ENCODE measurements at regions not wholly inside any gene's neighbourhood (a gene's known extent, or its start where the extent isn't known, plus 50 kb on each side); places are given as distances from the start of the nearest gene placed in this dataset.
"Not testable (repeated sequence)": the region's sequence is repeated elsewhere in the genome, so short reads cannot be mapped to it uniquely, and the experiment has no call there.

DNA sequence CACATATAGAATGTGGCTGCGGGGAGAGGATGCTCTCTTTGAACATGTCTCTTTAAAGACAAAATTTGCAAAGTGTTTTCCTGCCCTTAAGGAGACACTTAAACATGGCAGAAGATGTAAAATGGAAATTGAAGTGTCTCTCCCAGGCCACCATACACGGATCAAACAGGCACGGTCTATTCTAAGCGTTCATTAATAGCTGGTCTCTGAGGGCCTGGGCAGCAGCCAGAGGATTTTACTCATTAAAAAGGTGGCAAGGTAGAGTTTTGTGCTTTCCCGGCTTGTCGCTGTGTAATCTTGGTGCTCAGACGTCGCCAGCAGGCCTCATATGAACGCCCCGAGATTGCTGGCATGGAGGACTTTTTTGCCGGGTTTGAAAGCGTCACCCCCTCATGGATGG lies 205.5 kb downstream of the EMX2 start:
- DNase-seq (ENCODE audit: low spot score) = no peak

DNA sequence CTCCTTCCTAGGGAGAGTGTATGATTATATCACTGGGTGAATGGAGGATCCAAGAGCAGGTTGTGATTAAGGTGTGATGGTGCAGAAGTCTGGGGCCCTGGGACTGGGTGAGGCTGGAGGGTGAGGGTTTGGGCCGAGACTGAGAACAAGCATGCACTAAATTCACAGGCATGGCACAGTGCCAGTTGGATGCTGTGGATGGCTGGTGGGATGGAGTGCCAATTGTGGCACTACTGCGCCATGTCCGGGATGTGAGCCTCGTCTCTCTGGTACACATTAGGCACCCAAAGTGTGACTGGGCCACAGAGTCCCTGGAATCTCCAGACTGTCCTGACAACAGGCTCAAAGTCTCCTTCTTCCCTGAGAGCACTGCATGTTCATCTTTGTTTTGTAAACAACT lies 208.1 kb downstream of the EMX2 start:
- DNase-seq (ENCODE audit: low spot score) = no peak

DNA sequence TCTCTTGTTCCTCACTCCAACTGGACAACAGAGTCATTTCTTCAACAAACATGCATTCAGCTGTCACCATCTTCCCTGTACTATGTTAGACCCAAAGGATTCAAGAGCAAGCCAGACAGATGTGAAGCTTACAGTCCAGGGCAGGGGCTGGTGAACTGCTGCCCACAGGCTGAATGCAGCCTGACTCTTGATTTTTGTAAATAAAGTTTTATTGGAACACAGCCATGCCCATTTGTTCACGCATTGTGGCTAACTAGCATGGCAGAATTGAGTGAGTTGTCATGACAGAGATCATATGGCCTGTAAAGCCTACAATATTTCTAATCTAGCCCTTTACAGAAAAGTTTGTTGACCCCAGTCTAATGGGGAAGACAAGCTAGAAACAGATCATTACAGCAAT lies 208.7 kb downstream of the EMX2 start:
- no peak for DNase-seq (ENCODE audit: low spot score)

DNA sequence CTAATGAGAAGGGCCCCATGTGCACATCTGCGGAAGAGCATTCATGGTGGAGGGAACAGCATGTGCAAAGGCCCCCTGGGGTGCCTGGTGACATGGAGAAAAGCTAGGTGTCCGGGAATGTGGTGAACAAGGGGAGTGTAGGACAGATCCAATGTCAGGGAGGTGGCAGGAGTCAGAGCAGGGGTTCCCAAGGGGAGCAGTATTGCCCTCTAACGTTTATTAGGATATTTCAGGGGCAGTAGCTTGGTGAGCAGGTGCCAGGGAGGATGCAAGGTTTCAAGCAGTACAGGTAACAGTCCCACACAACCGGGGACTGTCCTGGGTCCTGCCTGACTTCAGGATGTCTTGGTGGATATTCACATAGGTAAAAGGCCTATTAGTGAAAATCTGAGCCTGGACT lies 209.6 kb downstream of the EMX2 start:
- no peak for DNase-seq (ENCODE audit: low spot score)

DNA sequence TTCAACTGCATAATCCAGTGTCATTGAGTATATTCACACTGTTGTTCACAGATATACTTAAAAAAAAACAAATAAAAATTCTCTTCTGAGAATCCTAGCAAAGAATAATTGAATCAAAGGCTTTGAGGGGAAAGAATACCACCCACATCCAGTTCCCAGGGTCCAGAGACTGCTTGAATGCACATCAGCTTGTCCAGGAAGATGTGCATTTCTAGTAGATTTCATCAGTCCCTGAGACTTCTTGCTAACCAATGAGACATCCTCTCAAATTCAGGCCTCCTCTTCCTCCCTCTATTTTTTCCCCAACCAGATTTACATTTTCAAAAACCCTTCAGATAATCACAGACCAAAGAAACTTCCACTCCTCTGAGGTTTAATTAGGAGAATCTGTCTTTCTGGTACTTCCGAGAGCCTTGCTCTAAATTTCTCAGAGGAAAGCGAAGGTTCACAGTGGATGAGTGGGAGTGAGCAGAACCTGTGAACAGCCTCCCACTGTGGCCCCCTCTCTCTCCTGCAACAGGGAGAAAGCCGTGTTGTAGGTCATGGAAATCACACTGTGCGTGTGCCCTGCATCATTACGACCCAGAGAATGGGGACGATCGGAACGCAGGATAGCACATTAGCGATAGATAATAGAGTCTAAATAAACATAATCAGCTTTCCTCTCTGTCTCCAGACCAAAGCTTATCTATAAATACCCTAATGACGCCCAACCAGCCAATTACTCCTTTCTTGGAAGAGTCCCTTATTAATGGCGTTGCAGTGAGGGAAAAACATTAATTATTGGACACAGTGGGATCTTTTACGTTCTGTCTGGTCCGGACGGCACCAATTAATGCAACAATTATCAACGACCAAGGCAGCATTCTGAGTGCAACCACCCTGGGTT lies 212.5 kb downstream of the EMX2 start:
- DNase-seq (ENCODE audit: low spot score) = no peak

DNA sequence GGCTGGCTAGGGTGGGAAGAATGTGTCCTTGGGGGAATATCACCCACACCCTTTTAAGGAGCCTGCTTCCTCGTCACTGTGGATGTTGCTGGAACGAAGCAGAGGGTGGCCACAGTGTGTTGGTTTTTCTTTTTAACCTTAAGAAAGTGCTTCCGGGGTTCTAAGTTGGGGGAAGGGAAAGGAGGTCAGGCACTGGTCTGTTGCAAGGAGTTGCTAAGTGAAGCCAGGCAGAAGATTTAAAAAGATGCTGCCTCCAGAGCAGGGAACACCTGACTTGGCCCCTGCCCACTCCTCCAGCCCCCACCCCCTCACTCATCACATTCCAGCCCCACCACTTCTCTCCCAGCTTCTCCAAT lies 213.1 kb downstream of the EMX2 start:
- no peak for DNase-seq (ENCODE audit: low spot score)

DNA sequence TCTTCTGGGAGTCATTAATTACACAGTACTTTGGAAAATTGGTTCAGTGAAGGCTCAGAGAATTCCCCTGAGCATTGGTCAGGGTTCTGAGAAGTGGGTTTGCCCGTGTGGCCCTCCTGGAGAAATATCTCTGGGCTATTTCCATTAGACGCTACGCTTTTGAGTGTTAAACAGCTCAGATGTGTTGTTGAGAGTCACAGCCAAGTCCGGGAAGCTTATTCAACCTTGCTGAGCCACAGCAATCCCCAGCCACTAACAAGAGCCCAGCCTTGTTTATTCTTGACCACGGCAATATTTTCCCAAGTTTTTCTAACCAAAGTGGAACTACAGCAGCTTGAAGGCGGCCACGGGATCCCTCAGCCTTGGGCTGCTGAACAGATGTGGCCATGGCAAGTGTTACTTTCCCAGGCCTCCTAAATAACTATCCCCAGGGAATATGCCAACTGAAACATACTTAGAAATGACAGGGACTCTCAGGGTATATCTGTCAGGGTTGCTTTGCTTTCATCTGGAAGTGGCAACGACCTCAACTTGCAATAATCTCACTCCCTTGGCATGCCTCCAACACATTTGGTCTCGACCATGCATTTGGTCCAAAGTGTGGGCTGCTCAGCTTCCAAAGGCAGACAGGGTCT lies 214.7 kb downstream of the EMX2 start:
- DNase-seq (ENCODE audit: low spot score) = no peak

DNA sequence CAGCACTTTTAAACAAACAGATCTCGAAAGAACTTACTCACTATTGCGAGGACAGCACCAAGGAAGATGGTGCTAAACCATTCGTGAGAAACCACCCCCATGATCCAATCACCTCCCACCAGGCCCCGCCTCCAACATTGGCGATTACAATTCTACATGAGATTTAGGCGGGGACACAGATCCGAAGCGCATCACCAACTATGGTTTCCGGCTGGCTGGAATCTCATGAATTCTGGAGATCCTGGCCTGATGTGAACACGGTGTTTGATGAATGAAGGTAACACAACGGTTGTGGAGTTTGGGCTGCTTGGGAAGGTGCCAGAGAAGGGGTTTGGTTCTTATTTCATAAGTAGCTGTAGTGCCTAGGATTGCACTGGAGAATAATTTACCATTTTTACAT lies 216.7 kb downstream of the EMX2 start:
- no peak for DNase-seq (ENCODE audit: low spot score)

DNA sequence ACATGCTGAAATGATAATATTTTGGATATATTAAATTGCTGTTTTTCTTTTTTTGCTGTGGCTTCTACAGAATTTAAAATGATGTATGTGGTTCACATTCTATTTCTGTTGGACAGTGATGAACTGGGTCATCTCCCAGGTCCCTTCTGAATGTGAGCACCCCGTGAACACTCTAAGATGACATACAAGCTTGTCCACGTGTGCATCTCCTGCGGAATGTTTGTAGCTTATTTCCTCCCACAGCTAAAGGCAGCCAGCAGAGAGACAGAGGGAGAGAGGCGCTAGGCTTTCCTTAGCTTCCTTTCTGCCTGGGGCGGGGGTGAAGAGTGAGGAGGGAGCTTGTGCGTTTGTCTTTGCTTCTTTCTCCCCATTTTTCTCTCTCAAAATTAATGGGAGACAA lies 219.1 kb downstream of the EMX2 start:
- no peak for DNase-seq (ENCODE audit: low spot score)

DNA sequence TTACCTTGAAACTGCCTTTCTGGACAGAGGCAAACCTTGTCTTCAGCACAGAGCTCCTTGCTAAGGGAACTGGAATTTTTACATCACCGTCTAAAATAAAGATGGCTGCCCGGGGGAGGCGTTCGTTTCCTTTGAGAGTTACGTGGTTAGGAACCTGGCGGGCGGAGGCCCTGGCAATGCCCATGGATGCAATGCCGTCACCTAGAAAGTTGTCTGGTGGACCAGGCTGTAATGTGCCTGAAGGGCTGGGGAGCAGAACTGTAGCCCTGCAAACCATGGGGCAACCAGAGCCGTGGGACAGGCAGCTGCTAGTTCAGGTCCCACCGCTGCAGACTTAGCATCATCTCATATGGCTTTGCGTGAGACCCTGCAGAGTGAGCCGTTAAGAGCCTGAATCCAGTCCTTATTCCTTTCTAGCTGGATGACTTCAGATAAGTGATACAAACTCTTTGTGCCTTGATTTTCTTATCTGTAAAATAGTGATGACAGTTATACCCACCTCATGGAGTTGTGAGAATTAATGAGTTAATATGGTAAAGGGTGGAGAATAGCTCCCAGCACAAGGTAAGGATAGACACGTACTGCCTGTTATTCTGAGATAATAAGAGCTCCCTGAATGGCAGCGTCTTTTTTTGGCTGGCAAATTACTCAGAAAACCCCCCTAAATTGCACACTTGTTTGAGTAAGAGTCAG lies 219.7 kb downstream of the EMX2 start:
- DNase-seq (ENCODE audit: low spot score) = no peak

DNA sequence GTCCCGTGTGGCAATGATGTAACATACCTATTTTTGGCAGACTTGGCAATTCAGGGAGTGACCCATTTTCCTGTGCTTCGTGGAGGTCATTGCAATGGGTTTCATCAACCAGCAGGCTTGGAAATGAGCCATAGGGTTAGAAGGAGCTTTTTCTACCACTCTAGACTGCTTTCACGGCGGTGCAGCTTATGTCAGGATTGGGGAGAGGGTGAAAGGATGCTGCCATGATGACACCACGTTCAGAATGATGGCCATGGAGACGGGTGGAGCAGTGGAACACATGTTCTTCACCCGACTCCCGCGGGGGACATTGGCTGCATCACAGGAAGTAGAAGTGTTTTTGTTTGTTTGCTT lies 220.2 kb downstream of the EMX2 start:
- DNase-seq (ENCODE audit: low spot score) = no peak

DNA sequence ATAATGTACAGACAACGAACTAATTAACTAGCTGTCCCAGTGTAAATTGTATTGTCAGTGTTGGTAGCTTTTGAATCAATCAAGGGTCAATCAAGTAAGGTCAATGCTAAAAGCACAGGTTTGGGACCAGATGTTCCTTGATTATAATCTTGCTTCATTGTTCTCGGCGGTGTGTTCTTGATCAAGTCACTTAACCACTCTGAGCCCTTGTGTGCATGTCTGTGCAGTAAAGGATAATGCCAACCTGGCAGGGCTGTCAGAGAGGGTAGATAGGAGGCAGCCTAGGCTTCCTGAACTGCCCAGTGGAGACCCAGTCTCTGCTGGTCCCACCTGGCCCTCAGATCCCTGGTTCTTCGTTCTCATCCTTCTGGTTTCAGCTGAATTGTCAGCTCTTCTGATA lies 221.0 kb downstream of the EMX2 start:
- DNase-seq (ENCODE audit: low spot score) = no peak

DNA sequence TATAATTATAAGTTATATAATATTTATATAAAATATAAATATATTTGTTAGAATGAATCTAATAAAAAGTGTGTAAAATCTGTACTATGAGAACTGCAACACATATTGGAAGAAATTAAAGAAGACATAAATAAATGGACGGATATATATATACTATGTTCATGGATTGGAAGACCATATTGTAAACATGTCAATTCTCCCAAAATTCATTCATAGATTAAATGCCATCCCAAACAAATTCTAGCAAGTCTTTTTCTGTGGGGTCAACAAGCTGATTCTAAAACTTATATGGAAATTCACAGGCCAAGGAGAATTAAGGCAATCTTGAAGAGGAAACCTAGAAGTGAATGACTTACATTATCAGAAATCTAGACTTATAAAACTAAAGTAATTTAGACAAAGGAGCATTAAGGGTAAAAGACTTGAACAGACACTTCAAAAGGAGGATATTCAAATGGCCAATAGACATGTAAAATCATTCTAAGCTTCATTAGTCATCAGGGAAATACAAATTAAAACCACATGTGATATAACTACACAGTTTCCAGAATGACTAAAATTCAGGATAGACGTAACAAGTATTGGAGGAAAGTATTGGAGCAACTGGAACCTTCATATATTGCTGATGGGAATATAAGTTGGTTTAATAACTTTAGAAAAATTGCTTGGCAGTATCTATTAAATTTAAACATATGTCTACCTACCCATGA lies 225.9 kb downstream of the EMX2 start:
- no peak for DNase-seq (ENCODE audit: low spot score)

DNA sequence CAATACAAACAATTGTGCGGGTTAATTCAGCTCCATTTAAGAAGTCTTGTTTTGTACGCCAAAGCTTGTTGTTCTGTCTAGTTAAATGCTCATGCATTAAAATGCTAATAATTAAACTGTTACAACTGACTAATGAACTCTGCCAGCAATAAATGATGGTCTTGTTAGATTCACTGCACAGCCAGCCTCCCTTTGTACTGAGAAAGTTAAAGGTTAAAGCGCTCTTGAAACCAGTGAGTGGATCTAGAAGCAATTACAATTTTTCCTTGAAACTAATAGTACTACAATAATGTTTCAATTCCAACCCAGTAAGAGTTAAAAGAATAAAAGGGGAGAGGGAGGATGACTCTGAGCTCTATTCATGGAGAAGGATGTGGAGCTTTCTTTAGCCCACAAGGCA lies 233.0 kb downstream of the EMX2 start:
- no peak for DNase-seq (ENCODE audit: low spot score)

DNA sequence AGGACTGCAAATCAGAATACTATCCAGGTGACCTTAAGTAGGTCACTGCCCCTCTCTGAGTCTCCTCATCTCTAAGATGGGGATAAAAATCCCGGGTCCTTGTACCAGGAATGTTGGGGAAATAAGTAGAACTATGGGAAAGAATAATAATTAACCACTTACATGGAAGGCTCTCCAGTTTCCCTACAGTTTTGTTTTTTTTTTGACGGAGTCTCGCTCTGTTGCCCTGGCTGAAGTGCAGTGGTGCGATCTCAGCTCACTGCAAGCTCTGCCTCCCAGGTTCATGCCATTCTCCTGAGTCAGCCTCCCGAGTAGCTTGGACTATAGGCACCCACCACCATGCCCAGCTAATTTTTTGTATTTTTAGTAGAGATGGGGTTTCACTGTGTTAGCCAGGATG lies 234.7 kb downstream of the EMX2 start:
- DNase-seq (ENCODE audit: low spot score) = not testable (repeated sequence)

DNA sequence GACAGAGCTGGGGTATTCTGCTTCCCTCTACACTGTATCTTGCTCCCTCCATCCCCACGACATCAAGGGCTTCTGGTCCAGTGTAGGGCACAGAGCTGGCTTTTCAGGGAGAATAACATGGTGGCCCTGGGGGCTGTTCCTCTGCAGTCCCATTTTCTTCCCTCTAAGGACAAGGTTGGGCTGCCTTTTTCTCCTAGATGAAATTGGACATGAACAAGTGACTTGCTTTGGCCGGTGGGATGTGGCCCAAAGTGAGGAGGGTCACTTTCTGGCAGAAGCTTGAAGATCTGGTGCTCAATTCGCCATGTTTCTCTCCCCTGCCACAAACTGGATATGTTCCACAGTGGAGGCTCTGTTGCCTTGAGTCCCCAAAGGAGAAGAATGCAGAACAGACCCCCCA lies 235.7 kb downstream of the EMX2 start:
- no peak for DNase-seq (ENCODE audit: low spot score)

DNA sequence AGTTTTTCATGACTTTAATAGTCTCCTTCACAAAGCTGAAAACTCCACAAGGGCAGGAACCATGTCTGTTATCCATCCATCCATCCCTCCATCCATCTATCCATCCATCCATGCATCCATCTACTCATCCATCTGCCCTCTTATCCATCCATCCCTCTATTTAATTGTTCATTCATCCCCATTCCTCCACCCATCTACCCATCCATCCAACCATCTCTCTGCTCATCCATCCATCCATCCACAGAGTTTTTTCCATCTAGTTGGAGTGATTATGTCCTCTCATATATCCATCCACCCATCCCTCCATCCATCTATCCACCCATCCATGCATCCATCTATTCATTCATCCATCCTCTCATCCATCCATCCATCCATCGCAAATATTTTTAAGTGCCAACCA lies 237.9 kb downstream of the EMX2 start:
- DNase-seq (ENCODE audit: low spot score) = no peak

DNA sequence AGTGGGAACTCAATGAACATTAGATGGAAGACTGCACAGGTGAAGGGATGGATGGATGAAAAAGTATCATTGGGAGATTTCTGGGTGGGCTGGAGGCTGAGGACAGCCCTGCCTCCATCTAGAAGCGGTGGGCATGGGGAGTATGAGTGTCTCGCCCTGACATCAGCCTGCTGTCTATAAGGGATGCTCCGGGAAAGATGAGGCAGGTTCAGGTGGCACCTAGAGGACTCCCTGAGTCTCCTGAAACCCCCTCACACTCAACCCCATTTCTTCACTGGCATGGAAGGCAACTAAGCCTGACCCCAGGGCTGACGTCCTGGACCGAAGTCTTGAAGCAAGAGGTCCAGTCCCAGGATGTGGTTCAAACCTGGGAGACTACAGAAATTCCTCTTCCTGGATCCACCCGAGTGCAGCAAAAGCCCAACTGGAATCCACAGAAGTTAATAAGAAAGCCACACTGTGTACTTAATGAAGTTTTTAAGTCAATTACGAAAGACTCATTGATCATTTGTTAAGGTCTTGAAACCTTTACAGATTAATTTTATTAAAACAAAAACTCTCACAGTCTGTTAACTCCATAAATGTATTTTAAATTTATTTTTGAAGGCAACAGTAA lies 238.8 kb downstream of the EMX2 start:
- no peak for DNase-seq (ENCODE audit: low spot score)

DNA sequence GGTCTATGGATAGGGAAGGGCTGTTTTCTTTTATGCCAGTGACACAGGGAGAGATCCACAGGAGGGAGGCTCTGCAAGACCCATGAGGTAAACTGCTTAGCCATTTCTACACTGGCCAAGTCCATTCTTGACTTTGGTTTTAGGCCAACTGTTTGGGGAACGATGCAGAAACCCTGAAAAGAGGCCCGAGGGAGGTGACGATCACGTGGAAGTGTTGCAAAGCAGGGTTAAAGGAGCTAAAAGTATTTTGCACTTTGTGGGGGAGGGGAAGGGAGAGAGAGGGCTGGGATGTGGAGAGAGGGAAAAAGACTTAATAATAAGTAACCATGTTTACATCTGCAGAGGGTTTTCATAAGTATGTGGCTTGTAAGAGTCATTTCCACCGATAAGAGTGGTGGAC lies 239.7 kb downstream of the EMX2 start:
- DNase-seq (ENCODE audit: low spot score) = no peak

DNA sequence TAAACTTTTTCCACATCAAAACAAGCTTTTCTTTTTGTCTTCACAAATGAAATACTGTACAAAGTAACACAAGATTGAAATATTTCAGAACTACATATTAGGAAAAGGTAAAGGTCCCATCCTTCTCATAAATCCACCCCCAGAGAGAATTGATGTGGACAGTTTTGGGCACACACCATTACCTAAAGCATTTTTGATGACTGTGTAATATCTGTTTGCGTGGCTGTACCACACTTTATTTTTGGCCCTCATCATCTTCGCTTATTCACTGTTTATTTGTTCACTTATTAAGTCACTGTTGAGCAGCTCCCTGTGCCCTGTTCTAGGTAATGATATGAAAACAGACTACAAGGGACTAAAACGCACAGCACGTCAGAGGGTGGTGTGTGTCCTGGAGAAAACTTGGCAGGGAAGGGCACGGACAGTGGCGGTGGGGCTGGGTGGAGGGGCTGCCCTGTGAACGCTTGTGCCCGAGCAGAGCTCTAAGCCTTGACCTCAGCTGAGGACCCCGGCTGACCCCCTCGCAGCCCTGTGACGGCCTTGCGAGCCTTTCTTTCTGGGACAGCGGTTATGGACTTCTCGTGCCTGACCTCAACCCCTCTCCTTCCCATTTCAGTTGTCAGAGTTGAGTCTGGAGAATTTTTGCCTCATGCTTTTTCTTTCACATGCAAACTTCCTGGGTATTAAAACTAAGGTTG lies 241.3 kb downstream of the EMX2 start:
- DNase-seq (ENCODE audit: low spot score) = no peak

DNA sequence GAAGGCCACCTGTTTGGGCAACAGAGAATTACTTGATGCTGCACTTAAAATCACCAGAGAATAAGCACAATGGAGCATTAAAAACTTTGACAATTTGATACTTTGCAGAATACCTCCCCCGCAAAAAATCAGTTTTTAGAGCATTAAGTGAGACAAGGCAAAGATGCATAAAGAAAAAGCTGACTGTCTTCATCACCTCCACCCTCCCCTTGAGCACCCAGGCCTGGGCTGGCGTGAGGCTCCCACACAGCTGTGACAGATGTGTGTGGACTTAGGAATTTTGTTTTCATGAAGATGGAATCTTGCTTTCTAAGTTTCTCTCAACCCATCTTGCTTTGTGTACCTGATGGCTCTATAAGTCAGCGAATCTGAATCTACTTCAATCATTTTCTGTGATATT lies 242.2 kb downstream of the EMX2 start:
- no peak for DNase-seq (ENCODE audit: low spot score)

DNA sequence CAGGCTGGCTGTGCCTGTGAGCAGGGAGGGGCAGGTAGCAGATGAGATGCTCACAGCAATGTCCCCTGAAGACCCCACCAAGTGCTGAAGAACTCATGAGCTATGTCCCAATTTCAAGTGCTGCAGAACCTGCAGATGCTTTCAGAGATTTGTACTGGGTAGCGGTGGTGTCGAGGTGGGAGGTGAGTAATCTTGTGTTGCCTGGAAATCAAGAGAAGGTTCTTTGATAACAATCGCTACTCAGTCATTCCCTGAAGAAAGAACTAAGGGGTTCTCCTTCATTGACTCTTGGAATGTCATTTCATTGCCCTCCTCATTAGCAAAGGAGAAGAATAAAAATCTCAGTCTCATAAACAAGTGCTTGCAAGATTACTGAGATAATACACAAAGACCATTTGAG lies 246.4 kb downstream of the EMX2 start:
- DNase-seq (ENCODE audit: low spot score) = no peak

Data from left forelimb (tissue), 1 donor.